ENCODE measurements at regions not wholly inside any gene's neighbourhood (a gene's known extent, or its start where the extent isn't known, plus 50 kb on each side); places are given as distances from the start of the nearest gene placed in this dataset.

GRCh38 chr7:56538541-56539429 is 422.6 kb upstream of the NUPR2 start:
- no peak for DNase-seq (ENCODE audit: low spot score)
- no peak for TF ChIP-seq EZH2 (IDR thresholded peaks at IDR 0.05; ENCODE audit: borderline replicate concordance, low read depth, low read length, poor library complexity, severe bottlenecking)
- no peak for TF ChIP-seq CTCF (conservative IDR thresholded peaks at IDR 0.05; ENCODE audit: low read depth, low read length)
- Histone ChIP-seq H3K36me3 (ENCODE audit: insufficient read depth, low read length, poor library complexity, severe bottlenecking) (no peaks in the 10 kb centered on the region), H3K4me1 (ENCODE audit: insufficient read depth, low read length, poor library complexity, severe bottlenecking) (no peaks in the 10 kb centered on the region), H3K9me3 (ENCODE audit: low read depth, low read length, poor library complexity, severe bottlenecking) (peaks cover 56% of the 10 kb centered on the region), H3K27me3 (replicated peaks; ENCODE audit: insufficient read depth, low read depth, low read length, poor library complexity) (no peaks in the 10 kb centered on the region), H3K27ac (ENCODE audit: low read depth, low read length, poor library complexity, severe bottlenecking) (no peak overlapping the region), H3K4me3 (ENCODE audit: low read depth, low read length, poor library complexity, severe bottlenecking) (no peak overlapping the region)
- intact Hi-C loops (cut with micrococcal nuclease; ENCODE audit: unreplicated experiment) = no loop called here
- ChIA-PET POLR2A (ENCODE audit: low non-redundant PET) (no interaction called here), CTCF (no interaction called here)
- BruUV-seq (replicated peaks) = no TSS peak

- intact Hi-C loops (cut with micrococcal nuclease; ENCODE audit: unreplicated experiment) = no loop called here
- no TSS peak for BruUV-seq (replicated peaks)
- Histone ChIP-seq H3K36me3 (ENCODE audit: insufficient read depth, low read length, poor library complexity, severe bottlenecking) (no peaks in the 10 kb centered on the region), H3K9me3 (ENCODE audit: low read depth, low read length, poor library complexity, severe bottlenecking) (peaks cover 62% of the 10 kb centered on the region), H3K27ac (ENCODE audit: low read depth, low read length, poor library complexity, severe bottlenecking) (no peak overlapping the region), H3K27me3 (replicated peaks; ENCODE audit: insufficient read depth, low read depth, low read length, poor library complexity) (no peaks in the 10 kb centered on the region), H3K4me1 (ENCODE audit: insufficient read depth, low read length, poor library complexity, severe bottlenecking) (no peaks in the 10 kb centered on the region), H3K4me3 (ENCODE audit: low read depth, low read length, poor library complexity, severe bottlenecking) (no peak overlapping the region)
- no peak for DNase-seq (ENCODE audit: low spot score)
- ChIA-PET POLR2A (ENCODE audit: low non-redundant PET) (no interaction called here), CTCF (no interaction called here)
- no peak for TF ChIP-seq EZH2 (IDR thresholded peaks at IDR 0.05; ENCODE audit: borderline replicate concordance, low read depth, low read length, poor library complexity, severe bottlenecking)
- TF ChIP-seq CTCF (conservative IDR thresholded peaks at IDR 0.05; ENCODE audit: low read depth, low read length) = no peak
Measured at GRCh38 chr7:56537952-56538351, 421.7 kb upstream of the NUPR2 start.

DNA sequence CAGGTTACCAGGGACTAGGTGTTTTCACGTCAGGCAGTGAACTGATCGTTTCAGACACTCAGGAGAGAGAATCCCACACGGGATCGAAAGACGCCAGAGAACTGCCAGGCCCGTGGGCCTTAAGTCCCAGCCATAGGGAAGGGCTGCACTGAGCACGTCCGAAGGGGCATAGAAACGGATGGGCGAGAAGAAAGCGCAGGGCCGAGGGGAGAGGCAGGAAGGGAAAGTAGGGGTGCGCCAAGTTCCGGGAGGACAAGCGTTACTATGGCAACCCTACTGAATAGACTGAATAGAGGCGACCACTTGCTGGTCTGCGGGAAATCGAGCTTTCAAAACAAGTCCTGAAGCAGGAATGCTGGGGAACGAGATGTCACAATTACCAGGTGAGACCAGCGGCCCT is 421.3 kb upstream of the NUPR2 start:
- Histone ChIP-seq H3K36me3 (ENCODE audit: insufficient read depth, low read length, poor library complexity, severe bottlenecking) (no peaks in the 10 kb centered on the region), H3K27ac (ENCODE audit: low read depth, low read length, poor library complexity, severe bottlenecking) (no peak overlapping the region), H3K4me3 (ENCODE audit: low read depth, low read length, poor library complexity, severe bottlenecking) (no peak overlapping the region), H3K27me3 (replicated peaks; ENCODE audit: insufficient read depth, low read depth, low read length, poor library complexity) (no peaks in the 10 kb centered on the region), H3K9me3 (ENCODE audit: low read depth, low read length, poor library complexity, severe bottlenecking) (peaks cover 63% of the 10 kb centered on the region), H3K4me1 (ENCODE audit: insufficient read depth, low read length, poor library complexity, severe bottlenecking) (no peaks in the 10 kb centered on the region)
- intact Hi-C loops (cut with micrococcal nuclease; ENCODE audit: unreplicated experiment) = no loop called here
- TF ChIP-seq CTCF (conservative IDR thresholded peaks at IDR 0.05; ENCODE audit: low read depth, low read length) = no peak
- no peak for TF ChIP-seq EZH2 (IDR thresholded peaks at IDR 0.05; ENCODE audit: borderline replicate concordance, low read depth, low read length, poor library complexity, severe bottlenecking)
- ChIA-PET CTCF (no interaction called here), POLR2A (ENCODE audit: low non-redundant PET) (no interaction called here)
- no TSS peak for BruUV-seq (replicated peaks)
- DNase-seq (ENCODE audit: low spot score) = no peak

Data from A673 (cell line).